GM12878 (cell line): ENCODE measurements at regions not wholly inside any gene's neighbourhood (a gene's known extent, or its start where the extent isn't known, plus 50 kb on each side); places are given as distances from the start of the nearest gene placed in this dataset.

Experiments
- CTCF ChIP-seq, 3 experiments: IDR thresholded peaks in 2 of 3; conservative IDR thresholded peaks in 1 of 3; 2 replicates each; pipeline ENCODE4 v1.5.1; 2011; ENCODE audit warnings: low read depth in 3 of 3, low read length in 3 of 3, mild to moderate bottlenecking in 3 of 3, control low read depth in 2 of 3, moderate library complexity in 2 of 3, inconsistent platforms in 1 of 3, mixed read lengths in 1 of 3; ENCODE audit not compliant: control insufficient read depth in 2 of 3, insufficient read depth in 1 of 3; ENCODE audit errors: extremely low read depth in 1 of 3
- ELK1 ChIP-seq: IDR thresholded peaks from 2 replicates; pipeline ENCODE4 v1.6.1; 2012; ENCODE audit warnings: low read depth, low read length, improper control_type of control experiment
- EP300 ChIP-seq, 2 experiments: fragments of 150-350 bp in 1 of 2; IDR thresholded peaks; 2 replicates each; pipeline ENCODE4 v1.6.1; 2011 to 2012; ENCODE audit warnings: low read depth in 2 of 2, low read length in 2 of 2, borderline replicate concordance in 1 of 2, improper control_type of control experiment in 1 of 2, inconsistent platforms in 1 of 2; ENCODE audit not compliant: control insufficient read depth in 1 of 2
- POLR2A ChIP-seq: IDR thresholded peaks from 2 replicates; pipeline ENCODE4 v1.6.1; 2011; ENCODE audit warnings: low read depth, mild to moderate bottlenecking, low read length
- POLR2AphosphoS5 ChIP-seq: IDR thresholded peaks from 2 replicates; pipeline ENCODE4 v1.6.1; 2011; ENCODE audit warnings: mild to moderate bottlenecking, low read length, inconsistent platforms
- RAD21 ChIP-seq: IDR thresholded peaks from 2 replicates; pipeline ENCODE4 v1.6.1; 2011; ENCODE audit warnings: mild to moderate bottlenecking, low read depth, low read length, moderate library complexity; ENCODE audit not compliant: insufficient read depth
- RCOR1 ChIP-seq: conservative IDR thresholded peaks from 2 replicates; pipeline ENCODE4 v1.6.1; 2012; ENCODE audit warnings: low read depth, low read length, improper control_type of control experiment
- TARDBP ChIP-seq: IDR thresholded peaks from 2 replicates; pipeline ENCODE4 v1.6.1; 2016; ENCODE audit warnings: borderline replicate concordance
- ZBTB33 ChIP-seq: fragments of 450-650 bp; IDR thresholded peaks from 2 replicates; pipeline ENCODE4 v1.6.1; 2017; ENCODE audit warnings: mild to moderate bottlenecking
- TF ChIP-seq, protein P1 (sequence below): fragments of 450-650 bp; IDR thresholded peaks from 2 replicates; pipeline ENCODE4 v1.6.1; 2017; ENCODE audit warnings: borderline replicate concordance

GRCh38 chr4:138869631-138870030 lies 145.9 kb upstream of the NOCT start:
- TF ChIP-seq CTCF (IDR thresholded peaks at IDR 0.05 in 2 of 3, conservative IDR thresholded peaks at IDR 0.05 in 1 of 3; ENCODE audit: control insufficient read depth in 2 of 3, extremely low read depth in 1 of 3, insufficient read depth in 1 of 3, low read depth in 3 of 3, low read length in 3 of 3) (no peak), RCOR1 (no peak), TARDBP (no peak), POLR2AphosphoS5 (no peak), POLR2A (no peak), RAD21 (no peak), ELK1 (no peak), EP300 (IDR thresholded peaks at IDR 0.05; ENCODE audit: borderline replicate concordance in 1 of 2, control insufficient read depth in 1 of 2, low read depth in 2 of 2, low read length in 2 of 2) (no peak), ZBTB33 (no peak)
- TF ChIP-seq, protein P1, sequence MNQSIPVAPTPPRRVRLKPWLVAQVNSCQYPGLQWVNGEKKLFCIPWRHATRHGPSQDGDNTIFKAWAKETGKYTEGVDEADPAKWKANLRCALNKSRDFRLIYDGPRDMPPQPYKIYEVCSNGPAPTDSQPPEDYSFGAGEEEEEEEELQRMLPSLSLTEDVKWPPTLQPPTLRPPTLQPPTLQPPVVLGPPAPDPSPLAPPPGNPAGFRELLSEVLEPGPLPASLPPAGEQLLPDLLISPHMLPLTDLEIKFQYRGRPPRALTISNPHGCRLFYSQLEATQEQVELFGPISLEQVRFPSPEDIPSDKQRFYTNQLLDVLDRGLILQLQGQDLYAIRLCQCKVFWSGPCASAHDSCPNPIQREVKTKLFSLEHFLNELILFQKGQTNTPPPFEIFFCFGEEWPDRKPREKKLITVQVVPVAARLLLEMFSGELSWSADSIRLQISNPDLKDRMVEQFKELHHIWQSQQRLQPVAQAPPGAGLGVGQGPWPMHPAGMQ, result no peak
